SHP77 treated with DMSO at 0.1 percent for 48 hours (cell line): ENCODE measurements at regions not wholly inside any gene's neighbourhood (a gene's known extent, or its start where the extent isn't known, plus 50 kb on each side); places are given as distances from the start of the nearest gene placed in this dataset.
A peak's percentile ranks its signal among the peaks of the same experiment; 100 is the strongest.

Experiments
- DNase-seq: peaks from one replicate; lab custom pipeline; 2025; lab: John Stamatoyannopoulos, UW

GRCh38 chr12:75606151-75606550 is 94.7 kb upstream of the KRR1 start:
- DNase-seq: no peak

- DNase-seq: no peak
Measured at GRCh38 chr12:75603475-75603874, 92.1 kb upstream of the KRR1 start.

GRCh38 chr12:75602106-75602505 is 90.7 kb upstream of the KRR1 start:
- no peak for DNase-seq

GRCh38 chr12:75600146-75600545 is 88.7 kb upstream of the KRR1 start:
- DNase-seq: no peak

- no peak for DNase-seq
Measured at GRCh38 chr12:75599061-75599460, 87.7 kb upstream of the KRR1 start.

GRCh38 chr12:75596406-75596805 is 85.0 kb upstream of the KRR1 start:
- no peak for DNase-seq

- no peak for DNase-seq
Measured at GRCh38 chr12:75592638-75593335, 81.4 kb upstream of the KRR1 start.

- no peak for DNase-seq
Measured at GRCh38 chr12:75592086-75592485, 80.7 kb upstream of the KRR1 start.

GRCh38 chr12:75591628-75592027 is 80.2 kb upstream of the KRR1 start:
- DNase-seq: no peak

GRCh38 chr12:75589801-75590200 is 78.4 kb upstream of the KRR1 start:
- DNase-seq: no peak

- DNase-seq: no peak
Measured at GRCh38 chr12:75587340-75588106, 76.1 kb upstream of the KRR1 start.

- no peak for DNase-seq
Measured at GRCh38 chr12:75585330-75585729, 73.9 kb upstream of the KRR1 start.

GRCh38 chr12:75583355-75583754 is 71.9 kb upstream of the KRR1 start:
- DNase-seq: no peak

GRCh38 chr12:75581515-75581914 is 70.1 kb upstream of the KRR1 start:
- DNase-seq: no peak

- peak; percentile 42 for DNase-seq
Measured at GRCh38 chr12:75579552-75579951, 68.1 kb upstream of the KRR1 start.

GRCh38 chr12:75578546-75578945 is 67.1 kb upstream of the KRR1 start:
- peak; percentile 87 for DNase-seq

GRCh38 chr12:75577812-75578211 is 66.4 kb upstream of the KRR1 start:
- DNase-seq: no peak

GRCh38 chr12:75571656-75572205 is 60.3 kb upstream of the KRR1 start:
- DNase-seq: no peak

GRCh38 chr12:75571204-75571603 is 59.8 kb upstream of the KRR1 start:
- no peak for DNase-seq

- no peak for DNase-seq
Measured at GRCh38 chr12:75568801-75569200, 57.4 kb upstream of the KRR1 start.

GRCh38 chr12:75568393-75568792 is 57.0 kb upstream of the KRR1 start:
- no peak for DNase-seq

- DNase-seq: no peak
Measured at GRCh38 chr12:75565795-75566194, 54.4 kb upstream of the KRR1 start.

GRCh38 chr12:75564852-75565251 is 53.4 kb upstream of the KRR1 start:
- no peak for DNase-seq
